ENCODE measurements at regions not wholly inside any gene's neighbourhood (a gene's known extent, or its start where the extent isn't known, plus 50 kb on each side); places are given as distances from the start of the nearest gene placed in this dataset.

- Histone ChIP-seq H3K4me2 (ENCODE audit: insufficient read depth, low read length) (no peak overlapping the region), H3K4me3 (ENCODE audit: low read depth in 1 of 2, low read length in 2 of 2) (no peak overlapping the region), H4K20me1 (ENCODE audit: insufficient read depth, low read length) (peaks cover 3% of the 10 kb centered on the region; the same call in 1 of the 2 replicates), H3K9me3 (ENCODE audit: insufficient read depth, low read length, severe bottlenecking) (no peaks in the 10 kb centered on the region), H2AFZ (ENCODE audit: low read depth, low read length) (no peak overlapping the region), H3K4me1 (ENCODE audit: insufficient read depth, low read length) (no peaks in the 10 kb centered on the region), H3K9ac (ENCODE audit: low read depth, low read length) (no peak overlapping the region), H3K79me2 (ENCODE audit: insufficient read depth, low read length) (no peaks in the 10 kb centered on the region), H3K27me3 (ENCODE audit: insufficient read depth, low read length, poor library complexity) (no peaks in the 10 kb centered on the region), H3K36me3 (ENCODE audit: insufficient read depth, low read length) (no peaks in the 10 kb centered on the region), H3K27ac (ENCODE audit: low read length) (no peak overlapping the region)
- TF ChIP-seq EZH2 (IDR thresholded peaks at IDR 0.05; ENCODE audit: borderline replicate concordance, low read depth, low read length, severe bottlenecking) (no peak), CTCF (IDR thresholded peaks at IDR 0.05; ENCODE audit: borderline replicate concordance, extremely low read depth, low read length, poor library complexity, severe bottlenecking) (no peak)
- ATAC-seq (ENCODE audit: insufficient read depth, low read depth) (no peak), DNase-seq (no peak)
Measured at GRCh38 chr20:50271176-50271575, 80.5 kb downstream of the CEBPB start.

DNA sequence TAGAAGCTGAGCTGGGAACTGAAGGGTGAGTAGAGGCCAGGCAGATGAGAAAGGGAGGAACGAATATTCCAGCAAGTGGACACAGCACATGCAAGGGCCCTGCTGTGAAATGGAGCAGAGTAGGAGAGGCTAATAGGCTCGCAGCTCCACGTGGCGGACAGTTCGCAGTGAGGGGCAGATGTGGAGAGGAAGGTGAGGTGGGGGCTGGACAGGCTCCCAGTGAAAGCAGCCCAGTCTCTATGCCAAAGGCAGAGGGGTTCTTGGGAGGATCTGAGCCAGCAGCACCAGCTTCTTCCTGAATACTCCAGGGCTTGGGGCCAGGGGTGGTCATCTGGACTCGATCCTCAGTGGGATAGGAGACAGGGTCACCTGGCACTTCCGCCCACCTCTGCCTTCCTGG is 81.0 kb downstream of the CEBPB start:
- Histone ChIP-seq H3K79me2 (ENCODE audit: insufficient read depth, low read length) (no peaks in the 10 kb centered on the region), H2AFZ (ENCODE audit: low read depth, low read length) (no peak overlapping the region), H3K4me1 (ENCODE audit: insufficient read depth, low read length) (no peaks in the 10 kb centered on the region), H3K4me3 (ENCODE audit: low read depth in 1 of 2, low read length in 2 of 2) (no peak overlapping the region), H3K4me2 (ENCODE audit: insufficient read depth, low read length) (no peak overlapping the region), H3K9ac (ENCODE audit: low read depth, low read length) (no peak overlapping the region), H3K27ac (ENCODE audit: low read length) (no peak overlapping the region), H3K9me3 (ENCODE audit: insufficient read depth, low read length, severe bottlenecking) (no peaks in the 10 kb centered on the region), H3K27me3 (ENCODE audit: insufficient read depth, low read length, poor library complexity) (no peaks in the 10 kb centered on the region), H3K36me3 (ENCODE audit: insufficient read depth, low read length) (no peaks in the 10 kb centered on the region), H4K20me1 (ENCODE audit: insufficient read depth, low read length) (peaks cover 3% of the 10 kb centered on the region; the same call in 1 of the 2 replicates)
- no peak for TF ChIP-seq CTCF (IDR thresholded peaks at IDR 0.05; ENCODE audit: borderline replicate concordance, extremely low read depth, low read length, poor library complexity, severe bottlenecking)
- TF ChIP-seq EZH2 (IDR thresholded peaks at IDR 0.05; ENCODE audit: borderline replicate concordance, low read depth, low read length, severe bottlenecking): no peak
- no peak for ATAC-seq (ENCODE audit: insufficient read depth, low read depth)
- no peak for DNase-seq

GRCh38 chr20:50272030-50272723 is 81.5 kb downstream of the CEBPB start:
- no peak overlapping the region for H2AFZ ChIP-seq (ENCODE audit: low read depth, low read length)
- no peak overlapping the region for H3K9ac ChIP-seq (ENCODE audit: low read depth, low read length)
- ATAC-seq (ENCODE audit: insufficient read depth, low read depth) (no peak), DNase-seq (no peak)
- H3K4me1 ChIP-seq (ENCODE audit: insufficient read depth, low read length): no peaks in the 10 kb centered on the region
- TF ChIP-seq EZH2 (IDR thresholded peaks at IDR 0.05; ENCODE audit: borderline replicate concordance, low read depth, low read length, severe bottlenecking) (no peak), CTCF (IDR thresholded peaks at IDR 0.05; ENCODE audit: borderline replicate concordance, extremely low read depth, low read length, poor library complexity, severe bottlenecking) (no peak)
- no peaks in the 10 kb centered on the region for H3K36me3 ChIP-seq (ENCODE audit: insufficient read depth, low read length)
- H3K79me2 ChIP-seq (ENCODE audit: insufficient read depth, low read length): no peaks in the 10 kb centered on the region
- H3K4me2 ChIP-seq (ENCODE audit: insufficient read depth, low read length): no peak overlapping the region
- H4K20me1 ChIP-seq (ENCODE audit: insufficient read depth, low read length): peaks cover 5% of the 10 kb centered on the region; the same call in 1 of the 2 replicates
- no peaks in the 10 kb centered on the region for H3K27me3 ChIP-seq (ENCODE audit: insufficient read depth, low read length, poor library complexity)
- H3K27ac ChIP-seq (ENCODE audit: low read length): no peak overlapping the region
- H3K9me3 ChIP-seq (ENCODE audit: insufficient read depth, low read length, severe bottlenecking): no peaks in the 10 kb centered on the region
- H3K4me3 ChIP-seq (ENCODE audit: low read depth in 1 of 2, low read length in 2 of 2): no peak overlapping the region

Data from DND-41 (cell line).